Liver (tissue), 8 donors: ENCODE measurements at regions not wholly inside any gene's neighbourhood (a gene's known extent, or its start where the extent isn't known, plus 50 kb on each side); places are given as distances from the start of the nearest gene placed in this dataset.

Source experiments
- DNase-seq: peaks from one replicate; pipeline ENCODE4 v3.0.0-alpha.2; 2017; ENCODE audit warnings: low spot score
- H3K27ac ChIP-seq, 2 donors: one replicate each; pipeline ENCODE4 v1.7.0; 2013; ENCODE audit warnings: inconsistent platforms in 2 of 2, low read length in 2 of 2, control low read depth in 1 of 2, low read depth in 1 of 2, mild to moderate bottlenecking in 1 of 2
- H3K27me3 ChIP-seq, 4 donors: one replicate each; pipeline versions ENCODE4 v1.6.1 to v1.7.0; 2013; ENCODE audit warnings: low read length in 3 of 4, inconsistent platforms in 1 of 4, mild to moderate bottlenecking in 1 of 4, moderate library complexity in 1 of 4; ENCODE audit not compliant: control insufficient read depth in 4 of 4, insufficient read depth in 4 of 4
- H3K36me3 ChIP-seq, 4 donors: one replicate each; pipeline versions ENCODE4 v1.6.1 to v1.7.0; 2013; ENCODE audit warnings: low read length in 3 of 4, mild to moderate bottlenecking in 3 of 4, low read depth in 1 of 4, moderate library complexity in 1 of 4; ENCODE audit not compliant: control insufficient read depth in 4 of 4, insufficient read depth in 3 of 4
- H3K4me1 ChIP-seq, 4 donors: one replicate each; pipeline versions ENCODE4 v1.6.1 to v1.7.0; 2013; ENCODE audit warnings: low read length in 3 of 4, mild to moderate bottlenecking in 3 of 4, moderate library complexity in 1 of 4; ENCODE audit not compliant: control insufficient read depth in 4 of 4, insufficient read depth in 4 of 4
- H3K4me3 ChIP-seq, 3 donors: one replicate each; pipeline versions ENCODE4 v1.6.1 to v1.7.0; 2013; ENCODE audit warnings: low read length in 3 of 3, control low read depth in 1 of 3, low read depth in 1 of 3, mild to moderate bottlenecking in 1 of 3
- H3K9ac ChIP-seq, 2 donors: one replicate each; pipeline ENCODE4 v1.7.0; 2013; ENCODE audit warnings: low read length in 2 of 2, mild to moderate bottlenecking in 2 of 2, moderate library complexity in 2 of 2, control low read depth in 1 of 2, low read depth in 1 of 2
- H3K9me3 ChIP-seq, 4 donors: one replicate each; pipeline versions ENCODE4 v1.6.1 to v1.7.0; 2013; ENCODE audit warnings: low read length in 3 of 4; ENCODE audit not compliant: control insufficient read depth in 4 of 4
- ATF3 ChIP-seq: IDR thresholded peaks from 2 replicates; pipeline ENCODE4 v1.6.1; 2016; ENCODE audit warnings: antibody characterized with exemption
- CTCF ChIP-seq: fragments of 150-350 bp; IDR thresholded peaks from 2 replicates; pipeline ENCODE4 v1.5.1; 2017; ENCODE audit warnings: improper control_type of control experiment, low read depth, low read length; ENCODE audit not compliant: missing input control
- EGR1 ChIP-seq, 2 donors: IDR thresholded peaks; 2 replicates each; pipeline ENCODE4 v1.6.1; 2016 to 2018; ENCODE audit warnings: antibody characterized with exemption in 2 of 2, low read depth in 2 of 2
- FOXA1 ChIP-seq: IDR thresholded peaks from 2 replicates; pipeline ENCODE4 v1.6.1; 2016; ENCODE audit warnings: antibody characterized with exemption
- FOXA2 ChIP-seq: IDR thresholded peaks from 2 replicates; pipeline ENCODE4 v1.6.1; 2016; ENCODE audit warnings: antibody characterized with exemption
- GABPA ChIP-seq, 2 donors: IDR thresholded peaks in 1 of 2; conservative IDR thresholded peaks in 1 of 2; 2 replicates each; pipeline ENCODE4 v1.6.1; 2016; ENCODE audit warnings: antibody characterized with exemption in 2 of 2, mild to moderate bottlenecking in 1 of 2, moderate library complexity in 1 of 2
- HNF4A ChIP-seq, 2 donors: conservative IDR thresholded peaks; 2 replicates each; pipeline ENCODE4 v1.6.1; 2016; ENCODE audit warnings: antibody characterized with exemption in 2 of 2, mild to moderate bottlenecking in 2 of 2
- HNF4G ChIP-seq: IDR thresholded peaks from 2 replicates; pipeline ENCODE4 v1.6.1; 2016; ENCODE audit warnings: antibody characterized with exemption
- JUND ChIP-seq, 2 donors: IDR thresholded peaks; 2 replicates each; pipeline ENCODE4 v1.6.1; 2016; ENCODE audit warnings: antibody characterized with exemption in 2 of 2
- MAX ChIP-seq: IDR thresholded peaks from 2 replicates; pipeline ENCODE4 v1.6.1; 2016; ENCODE audit warnings: antibody characterized with exemption
- NR2F2 ChIP-seq: IDR thresholded peaks from 2 replicates; pipeline ENCODE4 v1.6.1; 2016; ENCODE audit warnings: antibody characterized with exemption
- RAD21 ChIP-seq, 2 donors: IDR thresholded peaks; 2 replicates each; pipeline ENCODE4 v1.6.1; 2016; ENCODE audit warnings: antibody characterized with exemption in 2 of 2, mild to moderate bottlenecking in 2 of 2
- REST ChIP-seq: IDR thresholded peaks from 2 replicates; pipeline ENCODE4 v1.6.1; 2016; ENCODE audit warnings: antibody characterized with exemption, mild to moderate bottlenecking
- RXRA ChIP-seq, 2 donors: IDR thresholded peaks; 2 replicates each; pipeline ENCODE4 v1.6.1; 2017 to 2018; ENCODE audit warnings: antibody characterized with exemption in 2 of 2, mild to moderate bottlenecking in 1 of 2
- SP1 ChIP-seq: IDR thresholded peaks from 2 replicates; pipeline ENCODE4 v1.6.1; 2018; ENCODE audit warnings: antibody characterized with exemption, mild to moderate bottlenecking
- TAF1 ChIP-seq: conservative IDR thresholded peaks from 2 replicates; pipeline ENCODE4 v1.6.1; 2016; ENCODE audit warnings: antibody characterized with exemption, mild to moderate bottlenecking
- ZBTB33 ChIP-seq: IDR thresholded peaks from 2 replicates; pipeline ENCODE4 v1.6.1; 2016; ENCODE audit warnings: antibody characterized with exemption
- WGBS: extraction: QIAGEN DNeasy Blood & Tissue Kit; methylation state at CpG from one replicate; pipeline ENCODE4 v1.1.7; 2013; 5-methylcytosine and 5-hydroxymethylcytosine counted together
- donor health status: healthy.
- donor health status: healthy.
- donor health status: healthy.
- donor health status: healthy.
- donor health status: healthy.

- no peaks in the 10 kb centered on the region for H3K36me3 ChIP-seq
- no peaks in the 10 kb centered on the region for H3K4me1 ChIP-seq
- H3K9me3 ChIP-seq = peaks cover 0 to 2% (median 0%) of the 10 kb centered on the region in 4 donors
- DNase-seq = no peak
- no peak overlapping the region for H3K4me3 ChIP-seq
- no peak for TF ChIP-seq REST
- TF ChIP-seq HNF4A (conservative IDR thresholded peaks at IDR 0.05) = no peak
- no peak for TF ChIP-seq ATF3
- TF ChIP-seq JUND (IDR thresholded peaks at IDR 0.05) = no peak
- TF ChIP-seq GABPA (IDR thresholded peaks at IDR 0.05 in 1 of 2, conservative IDR thresholded peaks at IDR 0.05 in 1 of 2) = no peak
- TF ChIP-seq NR2F2 = no peak
- no peak overlapping the region for H3K27ac ChIP-seq
- WGBS = 52% methylated on average over 1 of the region's 1 CpG
- H3K9ac ChIP-seq = no peak overlapping the region
- no peaks in the 10 kb centered on the region for H3K27me3 ChIP-seq
Observed at GRCh38 chr3:5499404-5499803, 311.9 kb downstream of the EDEM1 start.

GRCh38 chr3:5503136-5503535 lies 315.6 kb downstream of the EDEM1 start:
- Histone ChIP-seq H3K27ac (no peak overlapping the region), H3K9ac (no peak overlapping the region), H3K9me3 (peaks cover 0 to 2% (median 0%) of the 10 kb centered on the region in 4 donors), H3K4me1 (no peaks in the 10 kb centered on the region), H3K36me3 (no peaks in the 10 kb centered on the region), H3K27me3 (no peaks in the 10 kb centered on the region), H3K4me3 (no peak overlapping the region)
- DNase-seq = no peak
- WGBS = 89% methylated on average over 3 of the region's 3 CpGs
- no peak for TF ChIP-seq RXRA (IDR thresholded peaks at IDR 0.05)
- no peak for TF ChIP-seq TAF1
- TF ChIP-seq MAX = no peak
- no peak for TF ChIP-seq JUND (IDR thresholded peaks at IDR 0.05)
- no peak for TF ChIP-seq EGR1 (IDR thresholded peaks at IDR 0.05; ENCODE audit: low read depth in 2 of 2)
- TF ChIP-seq SP1 = no peak
- TF ChIP-seq FOXA1 = no peak
- TF ChIP-seq RAD21 (IDR thresholded peaks at IDR 0.05) = no peak
- TF ChIP-seq FOXA2 = no peak

- Histone ChIP-seq H3K36me3 (no peaks in the 10 kb centered on the region), H3K9me3 (peaks cover 0 to 10% (median 1%) of the 10 kb centered on the region in 4 donors), H3K9ac (no peak overlapping the region), H3K27ac (no peak overlapping the region), H3K4me3 (no peak overlapping the region), H3K4me1 (no peaks in the 10 kb centered on the region), H3K27me3 (no peaks in the 10 kb centered on the region)
- 76% methylated on average over 5 of the region's 5 CpGs for WGBS
- TF ChIP-seq RAD21 (IDR thresholded peaks at IDR 0.05) (no peak), TAF1 (no peak), HNF4A (conservative IDR thresholded peaks at IDR 0.05) (no peak), FOXA2 (no peak), CTCF (no peak), MAX (no peak), GABPA (IDR thresholded peaks at IDR 0.05 in 1 of 2, conservative IDR thresholded peaks at IDR 0.05 in 1 of 2) (no peak), FOXA1 (no peak), ATF3 (no peak), RXRA (IDR thresholded peaks at IDR 0.05) (no peak), ZBTB33 (no peak), EGR1 (IDR thresholded peaks at IDR 0.05; ENCODE audit: low read depth in 2 of 2) (no peak), SP1 (no peak), JUND (IDR thresholded peaks at IDR 0.05) (no peak), HNF4G (no peak)
- DNase-seq = no peak
Observed at GRCh38 chr3:5504135-5504534, 316.6 kb downstream of the EDEM1 start.
